ENCODE measurements at regions not wholly inside any gene's neighbourhood (a gene's known extent, or its start where the extent isn't known, plus 50 kb on each side); places are given as distances from the start of the nearest gene placed in this dataset.

GRCh38 chr18:72180689-72181088 is 363.5 kb downstream of the CBLN2 start:
- Histone ChIP-seq H3K4me3 (ENCODE audit: low read length in 3 of 3) (no peak overlapping the region), H3K36me3 (ENCODE audit: control insufficient read depth in 2 of 3, insufficient read depth in 3 of 3, low read length in 3 of 3) (no peaks in the 10 kb centered on the region), H3K9me3 (ENCODE audit: control insufficient read depth in 2 of 3, insufficient read depth in 1 of 3, low read length in 3 of 3) (peaks cover 0 to 2% (median 0%) of the 10 kb centered on the region in 3 donors), H3K27ac (ENCODE audit: low read depth in 2 of 2, low read length in 2 of 2) (no peak overlapping the region), H3K4me1 (ENCODE audit: control insufficient read depth in 2 of 3, insufficient read depth in 2 of 3, low read depth in 1 of 3, low read length in 3 of 3) (no peaks in the 10 kb centered on the region), H3K27me3 (ENCODE audit: control insufficient read depth, insufficient read depth, low read length) (no peaks in the 10 kb centered on the region), H3K9ac (ENCODE audit: low read length in 3 of 3) (no peak overlapping the region)
- TF ChIP-seq, protein P1, sequence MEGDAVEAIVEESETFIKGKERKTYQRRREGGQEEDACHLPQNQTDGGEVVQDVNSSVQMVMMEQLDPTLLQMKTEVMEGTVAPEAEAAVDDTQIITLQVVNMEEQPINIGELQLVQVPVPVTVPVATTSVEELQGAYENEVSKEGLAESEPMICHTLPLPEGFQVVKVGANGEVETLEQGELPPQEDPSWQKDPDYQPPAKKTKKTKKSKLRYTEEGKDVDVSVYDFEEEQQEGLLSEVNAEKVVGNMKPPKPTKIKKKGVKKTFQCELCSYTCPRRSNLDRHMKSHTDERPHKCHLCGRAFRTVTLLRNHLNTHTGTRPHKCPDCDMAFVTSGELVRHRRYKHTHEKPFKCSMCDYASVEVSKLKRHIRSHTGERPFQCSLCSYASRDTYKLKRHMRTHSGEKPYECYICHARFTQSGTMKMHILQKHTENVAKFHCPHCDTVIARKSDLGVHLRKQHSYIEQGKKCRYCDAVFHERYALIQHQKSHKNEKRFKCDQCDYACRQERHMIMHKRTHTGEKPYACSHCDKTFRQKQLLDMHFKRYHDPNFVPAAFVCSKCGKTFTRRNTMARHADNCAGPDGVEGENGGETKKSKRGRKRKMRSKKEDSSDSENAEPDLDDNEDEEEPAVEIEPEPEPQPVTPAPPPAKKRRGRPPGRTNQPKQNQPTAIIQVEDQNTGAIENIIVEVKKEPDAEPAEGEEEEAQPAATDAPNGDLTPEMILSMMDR (IDR thresholded peaks at IDR 0.05; ENCODE audit: borderline replicate concordance, extremely low read depth, insufficient read depth), result no peak
- no peak for DNase-seq
- no peak for FAIRE-seq
- intact Hi-C loops (cut with DNase I), result no loop called here

- Histone ChIP-seq H3K4me3 (ENCODE audit: low read length in 3 of 3) (no peak overlapping the region), H3K9me3 (ENCODE audit: control insufficient read depth in 2 of 3, insufficient read depth in 1 of 3, low read length in 3 of 3) (no peaks in the 10 kb centered on the region), H3K4me1 (ENCODE audit: control insufficient read depth in 2 of 3, insufficient read depth in 2 of 3, low read depth in 1 of 3, low read length in 3 of 3) (no peaks in the 10 kb centered on the region), H3K27ac (ENCODE audit: low read depth in 2 of 2, low read length in 2 of 2) (no peak overlapping the region), H3K36me3 (ENCODE audit: control insufficient read depth in 2 of 3, insufficient read depth in 3 of 3, low read length in 3 of 3) (no peaks in the 10 kb centered on the region), H3K9ac (ENCODE audit: low read length in 3 of 3) (no peak overlapping the region), H3K27me3 (ENCODE audit: control insufficient read depth, insufficient read depth, low read length) (no peaks in the 10 kb centered on the region)
- no peak for DNase-seq
- TF ChIP-seq, protein P1 (IDR thresholded peaks at IDR 0.05; ENCODE audit: borderline replicate concordance, extremely low read depth, insufficient read depth), result no peak
- FAIRE-seq, result no peak
- intact Hi-C loops (cut with DNase I), result no loop called here
These were observed 369.0 kb downstream of the CBLN2 start for GRCh38 chr18:72174972-72175649.

GRCh38 chr18:72171596-72171995 is 372.5 kb downstream of the CBLN2 start:
- intact Hi-C loops (cut with DNase I), result no loop called here
- H3K9me3 ChIP-seq (ENCODE audit: control insufficient read depth in 2 of 3, insufficient read depth in 1 of 3, low read length in 3 of 3), result no peaks in the 10 kb centered on the region
- DNase-seq (no peak), FAIRE-seq (no peak)
- no peaks in the 10 kb centered on the region for H3K4me1 ChIP-seq (ENCODE audit: control insufficient read depth in 2 of 3, insufficient read depth in 2 of 3, low read depth in 1 of 3, low read length in 3 of 3)
- TF ChIP-seq, protein P1 (IDR thresholded peaks at IDR 0.05; ENCODE audit: borderline replicate concordance, extremely low read depth, insufficient read depth), result no peak
- no peak overlapping the region for H3K27ac ChIP-seq (ENCODE audit: low read depth in 2 of 2, low read length in 2 of 2)
- no peak overlapping the region for H3K9ac ChIP-seq (ENCODE audit: low read length in 3 of 3)
- H3K36me3 ChIP-seq (ENCODE audit: control insufficient read depth in 2 of 3, insufficient read depth in 3 of 3, low read length in 3 of 3), result no peaks in the 10 kb centered on the region
- H3K4me3 ChIP-seq (ENCODE audit: low read length in 3 of 3), result no peak overlapping the region
- no peaks in the 10 kb centered on the region for H3K27me3 ChIP-seq (ENCODE audit: control insufficient read depth, insufficient read depth, low read length)

DNA sequence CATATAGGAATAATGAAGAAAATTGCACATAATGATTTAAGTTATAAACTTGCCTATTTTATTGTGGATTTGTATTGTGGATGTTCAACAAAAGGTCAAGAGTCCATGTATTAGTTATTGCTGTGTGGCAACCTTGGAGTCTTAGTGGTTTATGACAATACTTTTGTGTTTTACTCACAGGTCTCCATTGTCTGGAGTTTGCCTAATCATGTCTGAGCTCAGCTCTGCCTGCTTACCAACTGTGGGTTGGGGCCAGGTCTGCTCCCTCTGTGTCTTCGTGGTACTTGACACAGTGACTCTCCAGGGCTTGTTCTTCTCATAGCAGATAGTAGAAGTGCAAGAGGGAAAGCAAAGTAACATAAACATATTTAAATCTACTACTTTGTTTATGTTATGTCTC is 382.5 kb downstream of the CBLN2 start:
- DNase-seq, result no peak
- FAIRE-seq, result no peak
- Histone ChIP-seq H3K27ac (ENCODE audit: low read depth in 2 of 2, low read length in 2 of 2) (no peak overlapping the region), H3K27me3 (ENCODE audit: control insufficient read depth, insufficient read depth, low read length) (no peaks in the 10 kb centered on the region), H3K9ac (ENCODE audit: low read length in 3 of 3) (no peak overlapping the region), H3K4me1 (ENCODE audit: control insufficient read depth in 2 of 3, insufficient read depth in 2 of 3, low read depth in 1 of 3, low read length in 3 of 3) (no peaks in the 10 kb centered on the region), H3K4me3 (ENCODE audit: low read length in 3 of 3) (no peak overlapping the region), H3K36me3 (ENCODE audit: control insufficient read depth in 2 of 3, insufficient read depth in 3 of 3, low read length in 3 of 3) (no peaks in the 10 kb centered on the region), H3K9me3 (ENCODE audit: control insufficient read depth in 2 of 3, insufficient read depth in 1 of 3, low read length in 3 of 3) (no peaks in the 10 kb centered on the region)
- intact Hi-C loops (cut with DNase I), result no loop called here
- TF ChIP-seq, protein P1 (IDR thresholded peaks at IDR 0.05; ENCODE audit: borderline replicate concordance, extremely low read depth, insufficient read depth), result no peak
